Glomerular visceral epithelial cell (primary cell): ENCODE measurements at regions not wholly inside any gene's neighbourhood (a gene's known extent, or its start where the extent isn't known, plus 50 kb on each side); places are given as distances from the start of the nearest gene placed in this dataset.

Source experiments
- DNase-seq: peaks from one replicate; pipeline ENCODE4 v3.0.0-alpha.2; 2016; ENCODE audit errors: extremely low spot score

- no peak for DNase-seq
Measured at GRCh38 chr1:184919892-184920291, 54.4 kb downstream of the NIBAN1 start.

DNA sequence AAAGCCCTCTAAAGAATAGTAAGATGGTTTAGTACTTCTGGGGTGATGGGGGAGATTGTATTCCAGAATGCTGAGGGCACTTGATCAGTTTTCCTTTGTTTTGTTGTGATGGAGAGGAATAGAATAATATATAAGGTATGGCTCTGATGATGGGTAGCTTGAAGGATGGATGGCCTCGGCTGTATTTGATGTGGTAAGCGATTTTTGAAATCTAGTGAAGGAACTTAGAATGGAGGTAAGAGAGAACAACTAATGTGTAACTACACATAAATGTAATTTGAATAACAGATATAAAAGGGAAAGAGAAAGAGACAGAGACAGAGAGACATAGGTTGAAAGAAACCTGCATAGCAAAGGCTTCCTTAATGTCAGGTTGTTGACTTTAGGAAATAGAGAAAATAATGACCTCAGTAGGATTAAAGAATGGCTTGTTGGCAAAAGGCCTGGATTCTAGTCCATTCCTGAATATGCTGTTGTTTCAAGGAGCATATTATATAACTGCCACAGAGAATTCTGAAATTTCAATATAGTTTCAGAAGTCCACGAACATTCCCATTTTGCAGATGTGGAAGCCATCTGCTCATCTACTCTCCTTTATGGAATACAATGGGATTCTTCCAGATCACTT, 58.7 kb downstream of the NIBAN1 start:
- no peak for DNase-seq

- DNase-seq, result no peak
Measured at GRCh38 chr1:184914149-184914548, 60.2 kb downstream of the NIBAN1 start.

GRCh38 chr1:184912392-184912791, 61.9 kb downstream of the NIBAN1 start:
- DNase-seq, result no peak

DNA sequence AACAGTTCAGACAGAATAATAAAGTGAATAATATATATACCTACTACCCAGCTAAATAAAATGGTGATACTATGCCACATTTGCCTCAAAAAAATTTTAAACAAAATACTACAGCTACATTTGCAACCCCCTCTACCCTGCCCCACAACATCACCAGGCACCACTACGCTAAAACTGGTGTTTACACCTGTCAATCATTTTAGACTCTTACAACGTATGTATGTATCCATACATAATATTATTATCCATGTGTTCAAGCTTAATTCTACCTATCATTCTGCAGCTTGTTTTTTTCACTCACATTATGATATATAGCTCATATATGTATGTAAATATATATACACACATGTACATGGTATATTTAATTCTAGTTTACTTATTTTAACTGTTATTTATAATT, 62.5 kb downstream of the NIBAN1 start:
- DNase-seq, result no peak

DNA sequence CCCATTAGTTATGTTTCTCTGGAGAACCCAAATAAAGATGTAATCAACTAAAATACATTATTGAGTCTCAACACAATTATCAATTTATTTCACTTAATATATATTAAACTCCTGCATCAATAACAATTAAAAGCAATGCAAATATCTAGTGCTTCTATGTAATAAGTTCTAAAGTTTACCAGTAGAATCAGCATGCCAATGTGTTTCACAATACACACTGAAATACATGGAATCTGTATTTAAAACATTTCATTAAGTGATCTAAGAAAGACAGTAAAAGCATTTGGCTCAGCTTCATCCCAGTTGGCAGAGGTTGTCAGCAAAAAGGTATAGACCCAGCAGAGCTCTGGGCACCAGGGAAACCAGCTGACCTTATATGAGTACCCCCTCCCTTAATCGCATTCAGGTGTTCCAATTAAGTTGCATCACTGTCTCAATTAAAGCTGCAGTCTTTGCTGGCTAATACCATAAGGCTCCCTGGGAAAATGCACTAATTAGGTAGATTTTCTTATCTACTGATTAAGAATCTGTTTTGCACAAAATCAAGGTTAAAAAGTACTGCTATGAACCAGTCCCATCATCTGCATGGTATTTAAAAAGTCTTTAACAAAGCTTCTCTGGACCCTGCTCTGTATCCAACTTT, 63.1 kb downstream of the NIBAN1 start:
- no peak for DNase-seq

GRCh38 chr1:184910691-184911091, 63.6 kb downstream of the NIBAN1 start:
- DNase-seq, result no peak

DNA sequence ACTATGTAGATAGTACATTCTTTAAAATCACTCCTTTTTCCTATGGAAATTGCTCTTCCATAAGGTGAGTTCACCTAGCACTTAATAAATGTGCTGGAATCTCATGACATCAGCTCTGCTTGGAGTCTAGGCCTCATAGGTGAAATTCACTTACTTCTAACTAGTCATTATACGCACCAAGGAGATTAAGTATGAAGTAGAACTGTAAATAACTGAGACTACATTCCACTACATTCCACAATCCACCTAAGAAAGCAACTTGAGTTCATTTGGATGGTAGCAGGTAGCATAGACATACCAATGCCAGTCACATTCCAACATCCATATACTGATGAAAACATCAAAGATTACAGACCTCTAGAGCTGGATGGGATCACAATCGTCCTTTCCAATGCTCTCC, 64.3 kb downstream of the NIBAN1 start:
- DNase-seq, result no peak

DNA sequence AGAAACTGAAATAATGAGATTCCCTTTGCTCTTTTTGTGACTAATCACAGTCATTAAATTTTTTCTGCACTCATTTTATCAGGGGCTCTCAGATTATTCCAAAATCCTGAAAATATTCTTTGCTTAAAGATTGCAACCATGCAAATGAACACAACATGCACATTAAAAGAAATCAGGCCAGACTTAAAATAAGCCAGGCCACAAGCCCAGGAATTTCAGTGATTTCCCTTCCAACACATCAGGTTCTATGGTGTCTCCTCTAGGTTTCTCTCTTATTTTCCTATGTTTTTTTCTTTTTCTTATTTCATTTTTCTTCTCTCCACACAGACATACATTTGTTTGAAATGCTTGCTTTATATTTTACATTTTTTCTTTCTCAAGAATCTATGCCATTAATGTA, 65.3 kb downstream of the NIBAN1 start:
- DNase-seq, result no peak

DNA sequence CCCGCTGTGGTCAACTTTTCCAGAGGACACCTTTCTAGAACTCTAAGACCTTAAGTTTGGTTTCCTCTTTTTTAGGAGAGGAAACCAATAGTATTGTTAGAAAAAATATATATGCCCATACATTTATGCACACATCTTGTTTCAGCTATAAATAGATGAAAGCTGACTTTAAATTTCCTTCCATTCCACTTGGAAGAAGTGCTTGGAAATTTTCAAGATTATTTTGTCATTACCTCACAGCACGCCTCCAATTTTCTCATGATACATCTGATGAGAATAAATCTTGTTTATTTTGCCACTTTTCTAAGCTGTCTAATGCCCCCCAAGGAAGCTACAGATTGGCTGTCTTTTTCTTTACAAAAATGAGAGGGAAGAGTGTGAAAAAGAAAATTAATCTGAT, 65.8 kb downstream of the NIBAN1 start:
- no peak for DNase-seq

DNA sequence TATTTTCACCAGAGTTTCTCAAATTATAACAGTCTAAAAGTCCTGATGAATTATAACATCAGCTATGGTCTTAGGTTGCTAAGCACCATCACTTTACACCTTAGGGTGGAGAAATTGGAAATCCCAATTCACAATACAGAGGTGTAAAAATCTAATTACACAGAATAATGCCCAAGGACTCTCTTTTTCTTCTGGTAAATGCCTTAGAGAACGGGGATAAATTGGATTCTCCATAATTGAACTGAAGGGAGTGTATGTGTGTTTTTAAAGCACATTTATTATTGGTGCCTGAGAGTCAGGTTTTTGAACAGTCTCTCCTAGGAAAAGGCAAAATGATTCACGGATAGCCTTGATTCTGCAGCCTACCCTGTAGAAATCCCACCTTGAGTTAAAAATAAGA, 66.8 kb downstream of the NIBAN1 start:
- no peak for DNase-seq

GRCh38 chr1:184906761-184907160, 67.5 kb downstream of the NIBAN1 start:
- DNase-seq, result no peak

GRCh38 chr1:184905601-184906322, 68.5 kb downstream of the NIBAN1 start:
- no peak for DNase-seq

DNA sequence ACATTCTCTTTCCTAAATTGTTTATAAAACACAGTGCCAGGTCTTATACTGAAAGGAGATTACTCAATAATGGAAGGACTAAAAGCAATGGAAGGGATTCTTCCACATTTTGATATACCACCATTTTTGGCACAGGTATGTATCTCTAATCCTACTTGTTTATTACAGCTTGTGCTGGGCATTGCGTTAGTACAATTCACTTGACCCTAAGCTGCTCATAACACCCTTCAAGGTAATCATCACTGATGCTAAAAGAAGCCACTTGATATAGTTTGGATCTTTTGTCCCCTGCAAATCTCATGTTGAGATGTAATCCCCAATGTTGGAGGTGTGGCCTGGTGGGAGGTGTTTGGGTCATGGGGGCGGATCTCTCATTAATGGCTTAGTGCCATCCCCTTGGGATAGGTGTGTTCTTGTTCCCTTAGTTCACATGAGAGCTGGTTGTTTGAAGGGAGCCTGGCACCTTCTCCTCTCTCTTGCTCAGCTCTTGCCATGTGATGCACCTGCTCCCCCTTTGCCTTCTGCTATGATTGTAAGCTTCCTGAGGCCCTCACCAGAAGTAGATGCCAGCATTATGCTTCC, 71.1 kb downstream of the NIBAN1 start:
- no peak for DNase-seq

- DNase-seq, result no peak
Measured at GRCh38 chr1:184900507-184900906, 73.8 kb downstream of the NIBAN1 start.

- DNase-seq, result no peak
Measured at GRCh38 chr1:184896000-184896399, 78.3 kb downstream of the NIBAN1 start.

GRCh38 chr1:184895086-184895485, 79.2 kb downstream of the NIBAN1 start:
- DNase-seq, result no peak

GRCh38 chr1:184893695-184894094, 80.6 kb downstream of the NIBAN1 start:
- DNase-seq, result no peak

GRCh38 chr1:184892116-184892515, 82.2 kb downstream of the NIBAN1 start:
- no peak for DNase-seq

DNA sequence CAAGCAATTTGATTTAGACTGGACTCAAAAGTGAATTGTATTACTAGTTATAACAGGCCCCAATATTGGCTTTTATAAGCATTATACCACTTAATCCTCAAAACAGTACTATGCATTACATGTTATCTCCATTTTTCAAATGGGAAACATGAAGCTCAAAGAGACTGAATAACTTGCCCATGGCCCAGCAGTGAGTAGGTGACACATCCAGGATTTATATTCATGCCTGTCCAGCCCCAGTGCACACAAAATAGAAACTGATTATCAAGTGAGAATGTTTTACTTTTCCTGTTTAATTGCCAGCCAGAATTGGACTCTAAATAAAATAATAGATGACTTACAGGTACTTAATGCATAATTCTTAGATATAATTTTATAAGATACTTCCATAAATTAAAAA, 82.9 kb downstream of the NIBAN1 start:
- DNase-seq, result no peak

DNA sequence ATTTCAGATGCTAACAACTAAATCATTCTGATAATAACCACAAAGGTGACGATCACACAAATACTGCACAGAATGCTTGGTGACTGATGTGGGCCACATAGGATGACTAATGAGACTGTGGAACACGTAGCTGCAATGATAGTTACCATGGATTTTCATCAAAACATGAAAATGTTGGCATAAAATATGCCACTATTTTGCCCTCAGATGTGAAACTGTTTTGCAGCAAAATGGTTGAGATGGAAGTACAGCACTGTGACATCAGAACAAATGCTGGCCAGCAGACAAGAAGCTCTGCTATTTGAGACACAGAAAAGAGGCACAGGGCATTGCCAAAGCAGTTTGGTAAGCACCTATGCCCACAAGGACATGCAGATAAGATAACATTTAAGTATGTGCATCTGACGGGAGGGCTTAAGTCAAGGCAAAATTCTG, 83.8 kb downstream of the NIBAN1 start:
- DNase-seq, result peak; percentile 71

DNA sequence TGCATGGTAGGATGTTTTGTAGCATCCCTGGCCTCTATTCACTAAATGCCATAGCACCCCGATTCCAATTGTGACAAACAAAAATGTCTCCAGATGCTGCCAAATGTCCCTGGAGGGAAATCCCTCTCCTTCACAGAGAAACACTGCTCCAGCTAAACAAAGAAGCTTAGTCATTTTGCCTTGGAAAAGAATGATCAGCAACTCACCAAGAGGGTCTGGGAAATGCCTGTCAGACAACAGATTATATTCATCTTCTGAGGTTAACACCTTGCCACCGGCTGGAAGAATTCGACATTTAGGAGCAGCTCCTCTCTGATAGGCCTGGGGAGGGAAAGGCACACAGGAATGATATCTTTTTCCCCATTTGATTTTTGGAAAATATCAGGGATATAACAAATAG, 84.4 kb downstream of the NIBAN1 start:
- DNase-seq, result peak; percentile 30

DNA sequence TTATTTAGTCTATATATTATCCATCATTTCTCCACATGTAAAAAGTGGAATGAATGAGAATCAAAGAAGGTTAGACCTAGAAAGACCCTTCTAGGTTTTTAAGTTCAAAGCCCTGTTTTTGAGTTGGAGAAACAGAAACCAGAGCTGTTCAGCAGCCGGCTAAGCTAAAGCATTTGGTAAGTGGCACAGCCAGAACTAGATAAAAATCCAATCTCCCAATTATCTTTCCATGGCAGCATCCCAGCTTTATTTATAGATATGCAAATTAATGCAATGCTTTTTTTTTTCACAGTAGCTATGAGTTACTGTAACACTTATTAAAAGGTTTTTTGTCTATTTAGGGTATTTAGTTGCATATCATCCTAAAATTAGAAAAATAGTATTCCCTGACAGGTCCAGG, 85.1 kb downstream of the NIBAN1 start:
- DNase-seq, result no peak
